ENCODE measurements at regions not wholly inside any gene's neighbourhood (a gene's known extent, or its start where the extent isn't known, plus 50 kb on each side); places are given as distances from the start of the nearest gene placed in this dataset.

- DNase-seq: no peak
These were observed 380.2 kb upstream of the MKI67 start for GRCh38 chr10:128506423-128506822.

GRCh38 chr10:128507066-128507465 lies 380.8 kb upstream of the MKI67 start:
- DNase-seq: no peak

- no peak for DNase-seq
These were observed 385.1 kb upstream of the MKI67 start for GRCh38 chr10:128511284-128511683.

GRCh38 chr10:128512767-128513166 lies 386.5 kb upstream of the MKI67 start:
- DNase-seq: no peak

- DNase-seq: no peak
These were observed 388.3 kb upstream of the MKI67 start for GRCh38 chr10:128514536-128514935.

- DNase-seq: no peak
These were observed 390.0 kb upstream of the MKI67 start for GRCh38 chr10:128516180-128516579.

GRCh38 chr10:128517167-128517566 lies 390.9 kb upstream of the MKI67 start:
- no peak for DNase-seq

- DNase-seq: no peak
These were observed 391.8 kb upstream of the MKI67 start for GRCh38 chr10:128518000-128518399.

GRCh38 chr10:128519581-128519980 lies 393.4 kb upstream of the MKI67 start:
- no peak for DNase-seq

- no peak for DNase-seq
These were observed 394.1 kb upstream of the MKI67 start for GRCh38 chr10:128520211-128520815.

- DNase-seq: no peak
These were observed 396.5 kb upstream of the MKI67 start for GRCh38 chr10:128522551-128523308.

- no peak for DNase-seq
These were observed 399.2 kb upstream of the MKI67 start for GRCh38 chr10:128525444-128525843.

- DNase-seq: no peak
These were observed 399.7 kb upstream of the MKI67 start for GRCh38 chr10:128525936-128526335.

- no peak for DNase-seq
These were observed 400.7 kb upstream of the MKI67 start for GRCh38 chr10:128526791-128527375.

GRCh38 chr10:128527711-128528110 lies 401.5 kb upstream of the MKI67 start:
- no peak for DNase-seq

GRCh38 chr10:128528167-128528566 lies 401.9 kb upstream of the MKI67 start:
- no peak for DNase-seq

GRCh38 chr10:128528781-128529180 lies 402.6 kb upstream of the MKI67 start:
- no peak for DNase-seq

GRCh38 chr10:128529225-128529624 lies 403.0 kb upstream of the MKI67 start:
- DNase-seq: no peak

- no peak for DNase-seq
These were observed 404.1 kb upstream of the MKI67 start for GRCh38 chr10:128530301-128530700.

- no peak for DNase-seq
These were observed 404.7 kb upstream of the MKI67 start for GRCh38 chr10:128530946-128531345.

- no peak for DNase-seq
These were observed 408.5 kb upstream of the MKI67 start for GRCh38 chr10:128534686-128535085.

- DNase-seq: no peak
These were observed 410.0 kb upstream of the MKI67 start for GRCh38 chr10:128536259-128536658.

- DNase-seq: no peak
These were observed 411.7 kb upstream of the MKI67 start for GRCh38 chr10:128537834-128538330.

GRCh38 chr10:128538671-128539070 lies 412.4 kb upstream of the MKI67 start:
- DNase-seq: no peak
